Esophagus squamous epithelium (tissue), 4 donors: ENCODE measurements at regions not wholly inside any gene's neighbourhood (a gene's known extent, or its start where the extent isn't known, plus 50 kb on each side); places are given as distances from the start of the nearest gene placed in this dataset.

Experiments
- POLR2A ChIP-seq, 4 donors: fragments of 450-650 bp; IDR thresholded peaks; one replicate each; pipeline ENCODE4 v1.6.1; 2017; ENCODE audit warnings: antibody characterized with exemption in 4 of 4, mild to moderate bottlenecking in 4 of 4, moderate library complexity in 3 of 4
- TF ChIP-seq, protein P1 (sequence below), 6 experiments: fragments of 450-650 bp in 4 of 6; fragments of 200-600 bp in 2 of 6; sonication (generic) in 2 of 6; IDR thresholded peaks; one replicate each; pipeline ENCODE4 v1.5.1; 2016 to 2019; ENCODE audit warnings: antibody characterized with exemption in 6 of 6, mild to moderate bottlenecking in 4 of 6, moderate library complexity in 4 of 6

DNA sequence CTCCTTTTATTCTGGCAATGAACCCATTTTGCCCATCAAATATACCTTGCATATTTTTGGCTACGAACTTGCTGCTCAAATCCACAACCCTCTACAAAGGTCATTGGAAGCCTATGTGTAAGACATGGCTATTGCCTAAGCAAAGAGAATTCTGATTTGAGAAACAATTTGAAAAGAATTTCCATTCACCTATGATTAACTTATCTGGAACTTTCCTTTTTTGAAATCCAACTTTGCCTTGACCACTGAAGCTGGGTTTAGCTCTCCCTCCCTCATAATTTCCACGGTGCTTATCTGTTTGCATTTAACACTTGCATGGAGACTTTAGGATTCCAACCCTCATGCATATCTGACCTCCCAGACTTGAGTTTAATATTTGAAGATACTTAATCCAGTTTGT, 1514.7 kb upstream of the SLC10A2 start:
- TF ChIP-seq, protein P1, sequence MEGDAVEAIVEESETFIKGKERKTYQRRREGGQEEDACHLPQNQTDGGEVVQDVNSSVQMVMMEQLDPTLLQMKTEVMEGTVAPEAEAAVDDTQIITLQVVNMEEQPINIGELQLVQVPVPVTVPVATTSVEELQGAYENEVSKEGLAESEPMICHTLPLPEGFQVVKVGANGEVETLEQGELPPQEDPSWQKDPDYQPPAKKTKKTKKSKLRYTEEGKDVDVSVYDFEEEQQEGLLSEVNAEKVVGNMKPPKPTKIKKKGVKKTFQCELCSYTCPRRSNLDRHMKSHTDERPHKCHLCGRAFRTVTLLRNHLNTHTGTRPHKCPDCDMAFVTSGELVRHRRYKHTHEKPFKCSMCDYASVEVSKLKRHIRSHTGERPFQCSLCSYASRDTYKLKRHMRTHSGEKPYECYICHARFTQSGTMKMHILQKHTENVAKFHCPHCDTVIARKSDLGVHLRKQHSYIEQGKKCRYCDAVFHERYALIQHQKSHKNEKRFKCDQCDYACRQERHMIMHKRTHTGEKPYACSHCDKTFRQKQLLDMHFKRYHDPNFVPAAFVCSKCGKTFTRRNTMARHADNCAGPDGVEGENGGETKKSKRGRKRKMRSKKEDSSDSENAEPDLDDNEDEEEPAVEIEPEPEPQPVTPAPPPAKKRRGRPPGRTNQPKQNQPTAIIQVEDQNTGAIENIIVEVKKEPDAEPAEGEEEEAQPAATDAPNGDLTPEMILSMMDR (IDR thresholded peaks at IDR 0.05), result no peak
- no peak for TF ChIP-seq POLR2A (IDR thresholded peaks at IDR 0.05)
